ENCODE measurements at regions not wholly inside any gene's neighbourhood (a gene's known extent, or its start where the extent isn't known, plus 50 kb on each side); places are given as distances from the start of the nearest gene placed in this dataset.

DNA sequence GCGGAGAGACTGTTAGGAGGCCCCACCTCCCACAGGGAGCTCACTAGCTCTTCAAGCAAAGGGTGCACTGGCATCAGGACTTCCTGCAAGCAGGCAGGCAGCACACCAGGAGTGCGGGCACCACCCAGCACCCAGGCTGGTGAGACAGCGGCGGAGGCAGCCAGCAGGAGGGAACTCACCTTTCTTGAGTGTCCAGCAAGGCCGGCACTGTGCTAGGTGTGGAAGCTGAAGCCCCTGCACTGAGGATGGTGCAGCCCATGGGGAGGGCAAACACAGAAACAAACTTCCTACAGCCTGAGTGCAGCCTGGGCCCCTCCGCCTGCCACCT lies 100.7 kb upstream of the ID2 start:
- TF ChIP-seq POLR2A (IDR thresholded peaks at IDR 0.05) (peak; percentile 26), EP300 (IDR thresholded peaks at IDR 0.05; ENCODE audit: low read depth) (no peak), POLR2AphosphoS5 (IDR thresholded peaks at IDR 0.05) (no peak)
- TF ChIP-seq, protein P1, sequence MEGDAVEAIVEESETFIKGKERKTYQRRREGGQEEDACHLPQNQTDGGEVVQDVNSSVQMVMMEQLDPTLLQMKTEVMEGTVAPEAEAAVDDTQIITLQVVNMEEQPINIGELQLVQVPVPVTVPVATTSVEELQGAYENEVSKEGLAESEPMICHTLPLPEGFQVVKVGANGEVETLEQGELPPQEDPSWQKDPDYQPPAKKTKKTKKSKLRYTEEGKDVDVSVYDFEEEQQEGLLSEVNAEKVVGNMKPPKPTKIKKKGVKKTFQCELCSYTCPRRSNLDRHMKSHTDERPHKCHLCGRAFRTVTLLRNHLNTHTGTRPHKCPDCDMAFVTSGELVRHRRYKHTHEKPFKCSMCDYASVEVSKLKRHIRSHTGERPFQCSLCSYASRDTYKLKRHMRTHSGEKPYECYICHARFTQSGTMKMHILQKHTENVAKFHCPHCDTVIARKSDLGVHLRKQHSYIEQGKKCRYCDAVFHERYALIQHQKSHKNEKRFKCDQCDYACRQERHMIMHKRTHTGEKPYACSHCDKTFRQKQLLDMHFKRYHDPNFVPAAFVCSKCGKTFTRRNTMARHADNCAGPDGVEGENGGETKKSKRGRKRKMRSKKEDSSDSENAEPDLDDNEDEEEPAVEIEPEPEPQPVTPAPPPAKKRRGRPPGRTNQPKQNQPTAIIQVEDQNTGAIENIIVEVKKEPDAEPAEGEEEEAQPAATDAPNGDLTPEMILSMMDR (IDR thresholded peaks at IDR 0.05), result no peak
